ENCODE measurements at regions not wholly inside any gene's neighbourhood (a gene's known extent, or its start where the extent isn't known, plus 50 kb on each side); places are given as distances from the start of the nearest gene placed in this dataset.

- TF ChIP-seq CTCF (IDR thresholded peaks at IDR 0.05; ENCODE audit: borderline replicate concordance, insufficient read depth, low read depth, low read length) = no peak
Measured at GRCh38 chr11:87417951-87418350, 380.2 kb downstream of the TMEM135 start.

GRCh38 chr11:87405843-87406242, 368.1 kb downstream of the TMEM135 start:
- no peak overlapping the region for H3K4me3 ChIP-seq (ENCODE audit: low read depth, low read length)
- TF ChIP-seq CTCF (IDR thresholded peaks at IDR 0.05; ENCODE audit: borderline replicate concordance, insufficient read depth, low read depth, low read length) = no peak

More at GRCh38 chr11:87417951-87418350, 380.2 kb downstream of the TMEM135 start:
- no peak overlapping the region for H3K4me3 ChIP-seq (ENCODE audit: low read depth, low read length)

- TF ChIP-seq CTCF (IDR thresholded peaks at IDR 0.05; ENCODE audit: borderline replicate concordance, insufficient read depth, low read depth, low read length) = no peak
Measured at GRCh38 chr11:87405356-87405755, 367.6 kb downstream of the TMEM135 start.

GRCh38 chr11:87401653-87402052, 363.9 kb downstream of the TMEM135 start:
- no peak overlapping the region for H3K4me3 ChIP-seq (ENCODE audit: low read depth, low read length)
- TF ChIP-seq CTCF (IDR thresholded peaks at IDR 0.05; ENCODE audit: borderline replicate concordance, insufficient read depth, low read depth, low read length) = no peak

More at GRCh38 chr11:87405356-87405755, 367.6 kb downstream of the TMEM135 start:
- H3K4me3 ChIP-seq (ENCODE audit: low read depth, low read length) = no peak overlapping the region

- H3K4me3 ChIP-seq (ENCODE audit: low read depth, low read length) = no peak overlapping the region
- TF ChIP-seq CTCF (IDR thresholded peaks at IDR 0.05; ENCODE audit: borderline replicate concordance, insufficient read depth, low read depth, low read length) = no peak
Measured at GRCh38 chr11:87399341-87399740, 361.6 kb downstream of the TMEM135 start.

GRCh38 chr11:87398931-87399330, 361.2 kb downstream of the TMEM135 start:
- no peak overlapping the region for H3K4me3 ChIP-seq (ENCODE audit: low read depth, low read length)
- no peak for TF ChIP-seq CTCF (IDR thresholded peaks at IDR 0.05; ENCODE audit: borderline replicate concordance, insufficient read depth, low read depth, low read length)

GRCh38 chr11:87397011-87397865, 359.5 kb downstream of the TMEM135 start:
- no peak for TF ChIP-seq CTCF (IDR thresholded peaks at IDR 0.05; ENCODE audit: borderline replicate concordance, insufficient read depth, low read depth, low read length)

More at GRCh38 chr11:87397011-87397865, 359.5 kb downstream of the TMEM135 start:
- H3K4me3 ChIP-seq (ENCODE audit: low read depth, low read length) = no peak overlapping the region

Measured in GM12875 (cell line).